H9 (cell line): ENCODE measurements at regions not wholly inside any gene's neighbourhood (a gene's known extent, or its start where the extent isn't known, plus 50 kb on each side); places are given as distances from the start of the nearest gene placed in this dataset.

Source experiments
- DNase-seq: peaks from one replicate; pipeline ENCODE4 v3.0.0-alpha.2; 2017
- H2AFZ ChIP-seq: one replicate; pipeline ENCODE4 v1.6.1; 2013; ENCODE audit warnings: mild to moderate bottlenecking, low read length, control low read depth, moderate library complexity
- H2AK5ac ChIP-seq: 2 replicates; pipeline ENCODE4 v1.6.1; 2013; ENCODE audit warnings: low read length, control low read depth, mixed read lengths; ENCODE audit not compliant: insufficient read length
- H2BK120ac ChIP-seq: one replicate; pipeline ENCODE4 v1.6.1; 2013; ENCODE audit warnings: low read depth, mild to moderate bottlenecking, low read length, control low read depth, inconsistent platforms; ENCODE audit not compliant: poor library complexity, severe bottlenecking
- H2BK12ac ChIP-seq: 2 replicates; pipeline ENCODE4 v1.6.1; 2013; ENCODE audit warnings: low read length, control low read depth, mixed read lengths, low read depth; ENCODE audit not compliant: insufficient read length
- H2BK15ac ChIP-seq: 2 replicates; pipeline ENCODE4 v1.6.1; 2013; ENCODE audit warnings: low read depth, low read length, control low read depth
- H2BK20ac ChIP-seq: one replicate; pipeline ENCODE4 v1.6.1; 2013; ENCODE audit warnings: low read depth, mild to moderate bottlenecking, low read length, control low read depth, inconsistent platforms; ENCODE audit not compliant: poor library complexity, severe bottlenecking
- H2BK5ac ChIP-seq: 2 replicates; pipeline ENCODE4 v1.6.1; 2013; ENCODE audit warnings: low read length, control low read depth, mixed read lengths; ENCODE audit not compliant: insufficient read length
- H3K14ac ChIP-seq: 2 replicates; pipeline ENCODE4 v1.6.1; 2013; ENCODE audit warnings: low read length, control low read depth; ENCODE audit not compliant: insufficient read depth
- H3K18ac ChIP-seq: 2 replicates; pipeline ENCODE4 v1.6.1; 2013; ENCODE audit warnings: low read depth, mild to moderate bottlenecking, mixed read lengths, low read length, control low read depth; ENCODE audit not compliant: insufficient read length
- H3K23ac ChIP-seq: 2 replicates; pipeline ENCODE4 v1.6.1; 2013; ENCODE audit warnings: low read length, control low read depth, mixed read lengths, low read depth; ENCODE audit not compliant: insufficient read length
- H3K23me2 ChIP-seq: 2 replicates; pipeline ENCODE4 v1.6.1; 2013; ENCODE audit warnings: low read depth, mild to moderate bottlenecking, mixed read lengths, low read length, control low read depth; ENCODE audit not compliant: insufficient read length, poor library complexity, severe bottlenecking
- H3K27ac ChIP-seq: 2 replicates; pipeline ENCODE4 v1.5.1; 2013; ENCODE audit warnings: low read length, control low read depth, mixed read lengths, low read depth; ENCODE audit not compliant: insufficient read length
- H3K27me3 ChIP-seq: 2 replicates; pipeline ENCODE4 v1.6.1; 2013; ENCODE audit warnings: low read length, control low read depth, inconsistent platforms; ENCODE audit not compliant: insufficient read depth
- H3K4ac ChIP-seq: 2 replicates; pipeline ENCODE4 v1.6.1; 2013; ENCODE audit warnings: low read depth, mild to moderate bottlenecking, control low read depth, inconsistent platforms, low read length, moderate library complexity
- H3K4me1 ChIP-seq: 2 replicates; pipeline ENCODE4 v1.6.1; 2013; ENCODE audit warnings: low read length, control low read depth, inconsistent platforms; ENCODE audit not compliant: insufficient read depth
- H3K4me2 ChIP-seq: 2 replicates; pipeline ENCODE4 v1.6.1; 2013; ENCODE audit warnings: low read length, control low read depth, mixed read lengths; ENCODE audit not compliant: insufficient read length, insufficient read depth
- H3K56ac ChIP-seq: 2 replicates; pipeline ENCODE4 v1.6.1; 2013; ENCODE audit warnings: low read depth, mild to moderate bottlenecking, mixed read lengths, low read length, control low read depth; ENCODE audit not compliant: insufficient read length
- H3K79me1 ChIP-seq: 2 replicates; pipeline ENCODE4 v1.6.1; 2013; ENCODE audit warnings: low read depth, mild to moderate bottlenecking, moderate library complexity, low read length, control low read depth, inconsistent platforms; ENCODE audit not compliant: insufficient read depth, poor library complexity, severe bottlenecking
- H3K79me2 ChIP-seq: 2 replicates; pipeline ENCODE4 v1.6.1; 2013; ENCODE audit warnings: low read length, control low read depth, inconsistent platforms; ENCODE audit not compliant: insufficient read depth
- H3K9ac ChIP-seq: 2 replicates; pipeline ENCODE4 v1.6.1; 2013; ENCODE audit warnings: low read length, control low read depth, mixed read lengths; ENCODE audit not compliant: insufficient read length; ENCODE audit errors: extremely low read depth
- H3K9me3 ChIP-seq: one replicate; pipeline ENCODE4 v1.6.1; 2013; ENCODE audit warnings: low read depth, low read length, inconsistent platforms; ENCODE audit not compliant: control insufficient read depth
- H3T11ph ChIP-seq: one replicate; pipeline ENCODE4 v1.6.1; 2013; ENCODE audit warnings: mild to moderate bottlenecking, low read length, control low read depth, inconsistent platforms
- H4K20me1 ChIP-seq: one replicate; pipeline ENCODE4 v1.6.1; 2013; ENCODE audit not compliant: control insufficient read depth, insufficient read length, insufficient read depth
- H4K5ac ChIP-seq: 2 replicates; pipeline ENCODE4 v1.6.1; 2013; ENCODE audit warnings: low read depth, mild to moderate bottlenecking, mixed read lengths, low read length, control low read depth; ENCODE audit not compliant: insufficient read length
- H4K8ac ChIP-seq: replicated peaks from 2 replicates; pipeline ENCODE4 v1.6.1; 2013; ENCODE audit warnings: low read length, control low read depth, mixed read lengths, low read depth; ENCODE audit not compliant: insufficient read length
- H4K91ac ChIP-seq: 2 replicates; pipeline ENCODE4 v1.6.1; 2013; ENCODE audit warnings: low read depth, mild to moderate bottlenecking, moderate library complexity, mixed read lengths, low read length, control low read depth; ENCODE audit not compliant: insufficient read length
- H3K27ac Mint-ChIP-seq, 3 experiments: 2 replicates in 2 of 3; 3 replicates in 1 of 3; pipeline ENCODE4 v1.8.0; 2020 to 2021; ENCODE audit warnings: mixed read lengths in 3 of 3, mild to moderate bottlenecking in 1 of 3, moderate library complexity in 1 of 3
- H3K27me3 Mint-ChIP-seq: 2 replicates; pipeline ENCODE4 v1.8.0; 2021; ENCODE audit warnings: low read depth, mild to moderate bottlenecking, moderate library complexity, mixed read lengths
- H3K36me3 Mint-ChIP-seq, 3 experiments: 2 replicates in 2 of 3; 3 replicates in 1 of 3; pipeline ENCODE4 v1.8.0; 2020 to 2021; ENCODE audit warnings: low read depth in 3 of 3, mixed read lengths in 3 of 3; ENCODE audit not compliant: insufficient read depth in 1 of 3
- H3K4me1 Mint-ChIP-seq, 2 experiments: 2 replicates each; pipeline ENCODE4 v1.8.0; 2020; ENCODE audit warnings: mixed read lengths in 2 of 2
- H3K4me3 Mint-ChIP-seq, 2 experiments: 2 replicates in 1 of 2; 3 replicates in 1 of 2; pipeline ENCODE4 v1.8.0; 2020 to 2021; ENCODE audit warnings: mild to moderate bottlenecking in 2 of 2, mixed read lengths in 2 of 2, moderate library complexity in 1 of 2
- H3K9me3 Mint-ChIP-seq, 2 experiments: 2 replicates in 1 of 2; 3 replicates in 1 of 2; pipeline ENCODE4 v1.8.0; 2020; ENCODE audit warnings: mild to moderate bottlenecking in 2 of 2, mixed read lengths in 2 of 2, moderate library complexity in 1 of 2
- CTCF ChIP-seq: fragments of 200-600 bp; sonication (generic); conservative IDR thresholded peaks from 3 replicates; pipeline ENCODE4 v1.8.0; 2021; ENCODE audit warnings: antibody characterized with exemption, mild to moderate bottlenecking
- WGBS: extraction: QIAGEN DNeasy Blood & Tissue Kit; methylation state at CpG from one replicate; pipeline ENCODE4 v1.1.7; 2013; ENCODE audit warnings: missing lambda C conversion rate, low lambda C conversion rate, mixed read lengths; ENCODE audit not compliant: insufficient read length; ENCODE audit errors: extremely low coverage; 5-methylcytosine and 5-hydroxymethylcytosine counted together

GRCh38 chr11:21634491-21634890 is 558.4 kb upstream of the ANO5 start:
- no peak for DNase-seq
- Histone ChIP-seq H2AK5ac (no peak overlapping the region), H2BK12ac (no peak overlapping the region), H2BK20ac (no peak overlapping the region), H3K18ac (no peak overlapping the region), H4K5ac (no peak overlapping the region), H3T11ph (no peak overlapping the region), H3K79me1 (no peaks in the 10 kb centered on the region), H2BK5ac (no peak overlapping the region), H3K56ac (no peak overlapping the region), H3K4ac (no peak overlapping the region), H3K4me2 (no peak overlapping the region), H3K14ac (no peak overlapping the region), H2BK120ac (no peak overlapping the region), H3K27me3 (no peaks in the 10 kb centered on the region), H3K23ac (no peak overlapping the region), H3K9me3 (no peaks in the 10 kb centered on the region), H3K9ac (no peak overlapping the region), H3K4me1 (no peaks in the 10 kb centered on the region; the same call in 1 of the 2 replicates), H2AFZ (no peak overlapping the region), H4K91ac (no peak overlapping the region), H3K79me2 (no peaks in the 10 kb centered on the region), H3K27ac (no peak overlapping the region), H4K20me1 (no peaks in the 10 kb centered on the region), H2BK15ac (no peak overlapping the region), H3K23me2 (no peaks in the 10 kb centered on the region), H4K8ac (no peak overlapping the region)
- H3K4me1 Mint-ChIP-seq: no peaks in the 10 kb centered on the region
- H3K27ac Mint-ChIP-seq: no peak overlapping the region
- no peaks in the 10 kb centered on the region for H3K9me3 Mint-ChIP-seq
- no CpG with 5 or more reads among the region's 3 CpGs for WGBS
- no peak overlapping the region for H3K4me3 Mint-ChIP-seq
- H3K36me3 Mint-ChIP-seq: no peaks in the 10 kb centered on the region
- no peaks in the 10 kb centered on the region; the same call in 1 of the 2 replicates for H3K27me3 Mint-ChIP-seq
- no peak for TF ChIP-seq CTCF
